Astrocyte of the spinal cord (primary cell): ENCODE measurements at regions not wholly inside any gene's neighbourhood (a gene's known extent, or its start where the extent isn't known, plus 50 kb on each side); places are given as distances from the start of the nearest gene placed in this dataset.

Experiments used
- DNase-seq: peaks from one replicate; pipeline ENCODE4 v3.0.0; 2011; ENCODE audit warnings: low read depth, low spot score
- H3K4me3 ChIP-seq: 2 replicates; pipeline ENCODE4 v1.5.1; 2011; ENCODE audit warnings: low read depth, mild to moderate bottlenecking, low read length, moderate library complexity
- in situ Hi-C: cut with HindIII; loops from 2 replicates; pipeline ENCODE4 v1.10.0; 2017; ENCODE audit warnings: low sequenced_read_pairs
- TF ChIP-seq, protein P1 (sequence below): IDR thresholded peaks from 2 replicates; pipeline ENCODE4 v1.5.1; 2012; ENCODE audit warnings: low read depth, mild to moderate bottlenecking, low read length, inconsistent platforms

DNA sequence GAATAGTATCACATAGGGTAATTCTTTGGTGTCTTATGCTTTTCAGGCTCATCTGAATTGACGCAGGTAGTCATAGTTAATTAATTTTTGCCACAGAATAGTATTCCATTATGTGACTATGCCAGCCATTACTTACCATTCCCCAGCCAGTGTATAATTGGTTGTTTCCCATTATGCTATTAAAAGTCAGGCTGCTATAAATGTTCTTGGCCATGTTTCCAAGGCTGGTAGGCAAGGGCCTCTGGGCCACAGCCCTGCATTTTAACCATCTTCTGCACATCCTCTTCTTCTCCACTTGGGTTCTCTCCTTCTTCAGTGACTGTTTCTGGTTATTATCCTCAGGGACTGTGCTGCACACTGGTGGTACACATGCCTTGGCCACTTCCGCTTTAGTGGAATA is 190.9 kb downstream of the ADAMTS15 start:
- no peak overlapping the region for H3K4me3 ChIP-seq
- DNase-seq: no peak
- TF ChIP-seq, protein P1, sequence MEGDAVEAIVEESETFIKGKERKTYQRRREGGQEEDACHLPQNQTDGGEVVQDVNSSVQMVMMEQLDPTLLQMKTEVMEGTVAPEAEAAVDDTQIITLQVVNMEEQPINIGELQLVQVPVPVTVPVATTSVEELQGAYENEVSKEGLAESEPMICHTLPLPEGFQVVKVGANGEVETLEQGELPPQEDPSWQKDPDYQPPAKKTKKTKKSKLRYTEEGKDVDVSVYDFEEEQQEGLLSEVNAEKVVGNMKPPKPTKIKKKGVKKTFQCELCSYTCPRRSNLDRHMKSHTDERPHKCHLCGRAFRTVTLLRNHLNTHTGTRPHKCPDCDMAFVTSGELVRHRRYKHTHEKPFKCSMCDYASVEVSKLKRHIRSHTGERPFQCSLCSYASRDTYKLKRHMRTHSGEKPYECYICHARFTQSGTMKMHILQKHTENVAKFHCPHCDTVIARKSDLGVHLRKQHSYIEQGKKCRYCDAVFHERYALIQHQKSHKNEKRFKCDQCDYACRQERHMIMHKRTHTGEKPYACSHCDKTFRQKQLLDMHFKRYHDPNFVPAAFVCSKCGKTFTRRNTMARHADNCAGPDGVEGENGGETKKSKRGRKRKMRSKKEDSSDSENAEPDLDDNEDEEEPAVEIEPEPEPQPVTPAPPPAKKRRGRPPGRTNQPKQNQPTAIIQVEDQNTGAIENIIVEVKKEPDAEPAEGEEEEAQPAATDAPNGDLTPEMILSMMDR: no peak
- in situ Hi-C loops: no loop called here

DNA sequence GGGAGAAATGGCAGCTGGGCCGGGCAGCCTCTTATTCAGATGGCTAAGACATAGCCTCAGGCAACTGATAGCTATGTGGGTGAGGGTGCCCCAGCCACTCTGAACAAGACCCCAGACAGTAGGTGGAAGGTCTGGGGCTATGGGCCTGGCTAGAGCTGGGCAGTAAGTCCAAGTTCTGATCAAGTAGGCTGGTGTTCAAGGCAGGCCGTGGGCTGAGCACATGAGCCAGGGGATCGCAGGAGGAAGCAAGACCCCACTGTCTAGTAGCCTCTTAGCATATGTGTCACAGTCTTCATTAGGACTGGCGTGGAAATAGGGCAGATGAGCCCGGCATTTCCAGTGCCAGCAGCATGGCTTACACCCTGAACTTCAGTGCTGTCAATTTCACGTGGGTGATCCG is 192.1 kb downstream of the ADAMTS15 start:
- DNase-seq: no peak
- TF ChIP-seq, protein P1: no peak
- in situ Hi-C loops: no loop called here
- H3K4me3 ChIP-seq: no peak overlapping the region

DNA sequence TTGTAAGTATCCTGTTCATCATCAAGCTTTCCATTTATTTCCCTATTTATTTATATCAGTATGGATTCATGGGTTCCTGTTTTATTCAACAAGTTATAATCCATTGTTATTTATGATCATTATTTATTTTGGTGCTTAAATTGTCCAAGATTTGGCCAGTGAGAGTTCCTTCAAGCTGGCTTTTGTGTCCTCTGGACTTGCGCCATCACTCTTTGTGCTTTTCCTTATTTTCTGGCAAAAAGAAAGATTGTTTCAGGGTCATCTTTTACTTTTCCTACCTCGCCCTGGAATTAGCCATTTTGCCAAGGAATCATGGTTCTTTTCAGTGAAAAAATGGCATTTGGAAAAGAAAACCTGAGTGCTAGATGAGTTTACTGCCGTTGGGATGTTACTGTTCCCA is 193.4 kb downstream of the ADAMTS15 start:
- TF ChIP-seq, protein P1: no peak
- no peak overlapping the region for H3K4me3 ChIP-seq
- in situ Hi-C loops: no loop called here
- DNase-seq: no peak

DNA sequence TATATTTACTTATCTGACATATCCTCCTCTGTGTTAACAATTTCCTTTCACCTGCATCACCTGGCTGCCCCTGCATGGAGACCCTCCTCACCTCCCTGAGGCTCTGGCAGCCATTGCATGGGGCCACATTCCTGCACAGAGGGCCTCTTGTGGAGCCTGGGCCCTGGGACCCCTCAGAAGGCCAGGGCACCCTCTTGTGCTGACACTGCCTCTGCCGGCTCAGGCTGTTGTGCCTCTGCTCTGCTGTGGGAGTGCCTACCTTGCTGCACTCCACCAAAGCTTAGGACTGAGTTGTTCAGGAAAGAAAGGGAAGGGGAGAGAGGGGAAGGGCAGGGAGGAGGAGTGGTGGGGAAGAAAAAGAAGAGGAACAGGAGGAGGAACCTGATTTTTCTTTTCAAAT is 194.5 kb downstream of the ADAMTS15 start:
- in situ Hi-C loops: no loop called here
- no peak for DNase-seq
- TF ChIP-seq, protein P1: no peak

GRCh38 chr11:130644187-130644586 is 195.7 kb downstream of the ADAMTS15 start:
- DNase-seq: no peak
- TF ChIP-seq, protein P1: no peak
- H3K4me3 ChIP-seq: no peak overlapping the region
- in situ Hi-C loops: no loop called here

More for the DNA sequence above, 194.5 kb downstream of the ADAMTS15 start:
- no peak overlapping the region for H3K4me3 ChIP-seq

DNA sequence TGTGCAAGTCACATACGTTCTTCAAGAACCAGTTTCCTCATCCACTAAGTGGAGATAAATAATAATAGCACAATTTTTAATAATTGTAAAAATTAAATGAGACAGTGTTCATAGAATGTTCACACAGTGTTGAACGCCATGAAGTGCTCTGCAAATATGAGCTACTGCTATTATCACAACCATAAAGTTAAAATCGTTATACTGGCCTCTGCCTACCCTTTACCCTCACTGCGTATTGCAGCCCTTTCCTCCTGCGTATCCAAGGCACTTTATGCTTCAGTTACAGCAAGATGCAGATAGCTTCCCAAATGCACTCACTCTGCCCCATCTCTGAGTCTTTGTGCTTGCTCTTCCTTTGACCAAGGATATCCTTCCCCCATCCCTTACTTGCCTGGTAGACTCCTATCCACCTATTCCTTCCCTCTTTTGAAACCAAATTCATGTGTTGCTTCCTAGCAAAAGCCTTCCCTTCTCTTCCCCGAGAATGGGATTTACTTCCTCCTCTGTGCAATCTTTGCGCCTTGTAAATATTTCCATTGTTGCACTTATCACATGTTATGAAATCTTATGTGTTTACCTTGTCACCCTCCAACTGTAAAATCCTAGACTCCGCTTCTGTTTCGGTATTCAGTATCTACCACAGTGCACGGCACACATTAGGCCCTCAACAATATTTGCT is 196.9 kb downstream of the ADAMTS15 start:
- TF ChIP-seq, protein P1: no peak
- H3K4me3 ChIP-seq: no peak overlapping the region
- DNase-seq: no peak
- in situ Hi-C loops: no loop called here
